DOHH2 (cell line): ENCODE measurements at regions not wholly inside any gene's neighbourhood (a gene's known extent, or its start where the extent isn't known, plus 50 kb on each side); places are given as distances from the start of the nearest gene placed in this dataset.

Experiments
- CTCF ChIP-seq: fragments of 200-600 bp; sonication (generic); IDR thresholded peaks from one replicate; pipeline ENCODE4 v1.5.1; 2014; ENCODE audit warnings: antibody characterized with exemption, mild to moderate bottlenecking, low read depth, low read length; ENCODE audit not compliant: poor library complexity, severe bottlenecking
- EZH2phosphoT487 ChIP-seq: fragments of 200-600 bp; sonication (generic); IDR thresholded peaks from 2 replicates; pipeline ENCODE4 v1.6.1; 2017; ENCODE audit warnings: borderline replicate concordance, mild to moderate bottlenecking, antibody characterized with exemption, low read length, moderate library complexity, mixed read lengths

GRCh38 chr16:8088820-8089338 lies 501.4 kb downstream of the TMEM114 start:
- no peak for TF ChIP-seq CTCF
- no peak for TF ChIP-seq EZH2phosphoT487
